ENCODE measurements at regions not wholly inside any gene's neighbourhood (a gene's known extent, or its start where the extent isn't known, plus 50 kb on each side); places are given as distances from the start of the nearest gene placed in this dataset.

- H3K27ac ChIP-seq: no peak overlapping the region
- ChIA-PET CTCF (interaction anchor here (1.3 kb wide), 1 partner anchor 19 kb away, joined by 3 read pairs; no protein-coding TSS in a partner anchor), POLR2A (no interaction called here)
- no peak overlapping the region for H3K4me3 ChIP-seq
- no peak for DNase-seq (ENCODE audit: low read depth in 1 of 2, low spot score in 1 of 2)
- no peak for TF ChIP-seq CBX8 (IDR thresholded peaks at IDR 0.05)
- TF ChIP-seq, protein P1, sequence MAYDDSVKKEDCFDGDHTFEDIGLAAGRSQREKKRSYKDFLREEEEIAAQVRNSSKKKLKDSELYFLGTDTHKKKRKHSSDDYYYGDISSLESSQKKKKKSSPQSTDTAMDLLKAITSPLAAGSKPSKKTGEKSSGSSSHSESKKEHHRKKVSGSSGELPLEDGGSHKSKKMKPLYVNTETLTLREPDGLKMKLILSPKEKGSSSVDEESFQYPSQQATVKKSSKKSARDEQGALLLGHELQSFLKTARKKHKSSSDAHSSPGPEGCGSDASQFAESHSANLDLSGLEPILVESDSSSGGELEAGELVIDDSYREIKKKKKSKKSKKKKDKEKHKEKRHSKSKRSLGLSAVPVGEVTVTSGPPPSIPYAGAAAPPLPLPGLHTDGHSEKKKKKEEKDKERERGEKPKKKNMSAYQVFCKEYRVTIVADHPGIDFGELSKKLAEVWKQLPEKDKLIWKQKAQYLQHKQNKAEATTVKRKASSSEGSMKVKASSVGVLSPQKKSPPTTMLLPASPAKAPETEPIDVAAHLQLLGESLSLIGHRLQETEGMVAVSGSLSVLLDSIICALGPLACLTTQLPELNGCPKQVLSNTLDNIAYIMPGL (CRISPR knock-in tag; IDR thresholded peaks at IDR 0.05; ENCODE audit: borderline replicate concordance): no peak
- no peak for TF ChIP-seq RARB (CRISPR knock-in tag; IDR thresholded peaks at IDR 0.05)
- no peak for TF ChIP-seq POLR2AphosphoS2 (conservative IDR thresholded peaks at IDR 0.05; ENCODE audit: low read length)
- no peak for TF ChIP-seq RFX5 (IDR thresholded peaks at IDR 0.05)
- TF ChIP-seq TP53 (CRISPR knock-in tag; IDR thresholded peaks at IDR 0.05): no peak
- TF ChIP-seq JUN (IDR thresholded peaks at IDR 0.05): no peak
- TF ChIP-seq MAX (IDR thresholded peaks at IDR 0.05): no peak
- no peak for TF ChIP-seq HOXA7 (CRISPR knock-in tag; IDR thresholded peaks at IDR 0.05)
- TF ChIP-seq SMC3 (IDR thresholded peaks at IDR 0.05): no peak
- no peak for TF ChIP-seq CBX2 (IDR thresholded peaks at IDR 0.05; ENCODE audit: borderline replicate concordance, low read depth)
- no peak for TF ChIP-seq TFCP2L1 (CRISPR knock-in tag; IDR thresholded peaks at IDR 0.05)
- ATAC-seq: no peak
- FAIRE-seq: no peak
- H3K9me3 ChIP-seq: no peaks in the 10 kb centered on the region
- peak overlapping the region; percentile 30; the same call in 1 of the 3 replicates for H3K4me2 ChIP-seq
- H3K4me1 ChIP-seq: no peaks in the 10 kb centered on the region
- 52% methylated on average over 5 of the region's 5 CpGs for WGBS (ENCODE audit: missing lambda C conversion rate)
These were observed 79.9 kb upstream of the SLC1A3 start for GRCh38 chr5:36526537-36526936.

DNA sequence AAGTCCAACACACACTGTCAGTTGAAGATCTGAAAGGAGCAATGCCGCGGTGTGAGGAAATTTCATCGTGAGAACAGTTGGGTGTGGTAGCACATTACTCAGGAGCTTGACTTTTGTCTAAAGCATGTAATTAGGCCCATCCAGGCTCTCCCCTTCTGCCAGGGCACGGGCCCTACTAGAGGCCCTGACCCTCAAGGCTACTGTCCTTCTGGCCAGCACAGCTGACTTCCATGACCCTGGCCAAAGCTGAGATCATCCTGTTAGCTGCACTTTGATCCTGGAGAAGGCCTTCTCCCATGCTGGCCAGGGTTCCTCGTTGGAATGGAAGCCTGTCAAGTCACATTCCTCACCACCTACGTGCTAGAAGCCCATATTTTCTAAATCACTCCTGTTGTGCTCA is 77.8 kb upstream of the SLC1A3 start:
- WGBS (ENCODE audit: missing lambda C conversion rate): 4% methylated on average over 6 of the region's 6 CpGs

DNA sequence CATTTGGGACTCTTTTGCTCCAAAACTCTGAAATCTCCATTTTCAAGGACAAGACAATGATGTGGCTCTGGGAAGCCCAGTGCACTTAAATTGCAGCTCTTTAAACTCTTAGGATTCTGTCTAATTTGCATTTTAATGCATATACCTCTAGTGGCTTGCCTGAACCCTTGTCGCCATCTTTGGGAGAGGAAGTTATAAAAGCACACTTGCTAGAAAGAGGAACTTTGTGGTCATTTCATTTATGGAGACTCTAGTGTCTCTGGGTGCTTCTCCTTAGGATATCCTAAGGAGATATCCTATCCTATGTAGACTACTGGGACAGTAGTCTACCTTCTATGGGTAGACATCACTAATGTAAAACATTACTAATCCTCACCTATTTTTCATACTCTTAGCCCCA is 77.3 kb upstream of the SLC1A3 start:
- TF ChIP-seq CBX8 (IDR thresholded peaks at IDR 0.05): no peak
- no peak for TF ChIP-seq SREBF2 (IDR thresholded peaks at IDR 0.05)
- no peak for FAIRE-seq
- H3K27ac ChIP-seq: no peak overlapping the region
- no peak overlapping the region for H3K4me2 ChIP-seq
- POLR2A ChIA-PET: no interaction called here
- no peak for ATAC-seq
- no peak for DNase-seq (ENCODE audit: low read depth in 1 of 2, low spot score in 1 of 2)
- H3K4me3 ChIP-seq: no peak overlapping the region
- 42% methylated on average over 1 of the region's 1 CpG for WGBS (ENCODE audit: missing lambda C conversion rate)
- H3K4me1 ChIP-seq: no peaks in the 10 kb centered on the region
- CTCF ChIA-PET: no interaction called here
- H3K9me3 ChIP-seq: no peaks in the 10 kb centered on the region

More for the DNA sequence above, 77.8 kb upstream of the SLC1A3 start:
- ATAC-seq: no peak
- no peaks in the 10 kb centered on the region for H3K9me3 ChIP-seq
- TF ChIP-seq GATA3 (IDR thresholded peaks at IDR 0.05; ENCODE audit: borderline replicate concordance) (no peak), EHF (CRISPR knock-in tag; IDR thresholded peaks at IDR 0.05) (no peak), MAFK (IDR thresholded peaks at IDR 0.05; ENCODE audit: partially characterized antibody) (no peak)
- H3K4me2 ChIP-seq: no peak overlapping the region
- CTCF ChIA-PET: no interaction called here
- H3K27ac ChIP-seq: no peak overlapping the region
- H3K4me1 ChIP-seq: no peaks in the 10 kb centered on the region
- POLR2A ChIA-PET: no interaction called here
- FAIRE-seq: no peak
- no peak for DNase-seq (ENCODE audit: low read depth in 1 of 2, low spot score in 1 of 2)
- H3K4me3 ChIP-seq: no peak overlapping the region

DNA sequence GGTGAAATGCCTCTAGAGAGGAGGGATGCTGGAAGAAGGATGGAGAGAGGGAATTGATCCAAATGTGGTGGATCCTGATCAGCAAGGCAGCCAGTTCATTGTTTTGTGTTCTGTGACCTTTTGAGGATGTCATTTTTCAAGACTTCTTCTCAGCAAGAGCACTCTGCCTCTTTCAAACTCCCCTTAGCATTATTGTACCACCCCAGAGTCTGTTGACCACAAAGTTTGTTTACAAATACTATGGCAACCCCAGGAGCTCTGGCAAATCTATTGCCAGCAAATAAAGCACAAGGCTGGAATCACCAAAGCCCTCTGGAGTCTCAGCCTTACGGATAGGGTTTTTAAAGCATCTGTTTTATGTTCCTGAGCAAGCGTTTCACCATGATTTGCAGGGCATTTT is 76.2 kb upstream of the SLC1A3 start:
- ATAC-seq (no peak), FAIRE-seq (no peak), DNase-seq (ENCODE audit: low read depth in 1 of 2, low spot score in 1 of 2) (no peak)
- ChIA-PET CTCF (no interaction called here), POLR2A (no interaction called here)
- Histone ChIP-seq H3K27ac (no peak overlapping the region), H3K9me3 (no peaks in the 10 kb centered on the region), H3K4me2 (no peak overlapping the region), H3K4me3 (no peak overlapping the region), H3K4me1 (no peaks in the 10 kb centered on the region)
- TF ChIP-seq RARB (CRISPR knock-in tag; IDR thresholded peaks at IDR 0.05): no peak
- TF ChIP-seq HES2 (IDR thresholded peaks at IDR 0.05): no peak
- TF ChIP-seq ZSCAN20 (CRISPR knock-in tag; IDR thresholded peaks at IDR 0.05): no peak
- TF ChIP-seq HEYL (CRISPR knock-in tag; IDR thresholded peaks at IDR 0.05): no peak
- TF ChIP-seq, protein P2, sequence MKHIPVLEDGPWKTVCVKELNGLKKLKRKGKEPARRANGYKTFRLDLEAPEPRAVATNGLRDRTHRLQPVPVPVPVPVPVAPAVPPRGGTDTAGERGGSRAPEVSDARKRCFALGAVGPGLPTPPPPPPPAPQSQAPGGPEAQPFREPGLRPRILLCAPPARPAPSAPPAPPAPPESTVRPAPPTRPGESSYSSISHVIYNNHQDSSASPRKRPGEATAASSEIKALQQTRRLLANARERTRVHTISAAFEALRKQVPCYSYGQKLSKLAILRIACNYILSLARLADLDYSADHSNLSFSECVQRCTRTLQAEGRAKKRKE (CRISPR knock-in tag; IDR thresholded peaks at IDR 0.05; ENCODE audit: low read depth): no peak
- TF ChIP-seq KDM5A (IDR thresholded peaks at IDR 0.05): no peak
- WGBS (ENCODE audit: missing lambda C conversion rate): 6% methylated on average over 2 of the region's 2 CpGs
